RWPE2 (cell line): ENCODE measurements at regions not wholly inside any gene's neighbourhood (a gene's known extent, or its start where the extent isn't known, plus 50 kb on each side); places are given as distances from the start of the nearest gene placed in this dataset.

Experiments
- ATAC-seq: fragments of 200-7000 bp; cut with Tn5 transposase; 3 replicates; pipeline ENCODE4 v1.9.1; 2021; ENCODE audit warnings: low read depth
- DNase-seq: peaks from one replicate; pipeline ENCODE4 v3.0.0-alpha.2; 2020; ENCODE audit warnings: low spot score
- H3K27ac ChIP-seq: fragments of 450-650 bp; 2 replicates; pipeline ENCODE4 v1.5.1; 2017; ENCODE audit warnings: mild to moderate bottlenecking; ENCODE audit not compliant: poor library complexity, severe bottlenecking
- H3K27me3 ChIP-seq: fragments of 250-450 bp; sonication (Bioruptor Pico); 2 replicates; pipeline ENCODE4 v1.5.1; 2021; ENCODE audit warnings: mild to moderate bottlenecking, moderate library complexity; ENCODE audit not compliant: insufficient read depth, poor library complexity, severe bottlenecking
- H3K36me3 ChIP-seq: fragments of 250-450 bp; sonication (Bioruptor Pico); 2 replicates; pipeline ENCODE4 v1.5.1; 2020; ENCODE audit warnings: low read depth, mild to moderate bottlenecking, moderate library complexity
- H3K4me1 ChIP-seq: fragments of 250-450 bp; sonication (Bioruptor Pico); 2 replicates; pipeline ENCODE4 v1.5.1; 2021; ENCODE audit warnings: mild to moderate bottlenecking, moderate library complexity; ENCODE audit not compliant: insufficient read depth, poor library complexity, severe bottlenecking
- H3K4me3 ChIP-seq: fragments of 250-450 bp; sonication (Bioruptor Pico); 2 replicates; pipeline ENCODE4 v1.5.1; 2021; ENCODE audit warnings: mild to moderate bottlenecking, moderate library complexity; ENCODE audit not compliant: severe bottlenecking
- H3K9me3 ChIP-seq: fragments of 250-450 bp; sonication (Bioruptor Pico); 2 replicates; pipeline ENCODE4 v1.5.1; 2021; ENCODE audit warnings: mild to moderate bottlenecking, moderate library complexity; ENCODE audit not compliant: severe bottlenecking
- TF ChIP-seq, protein P1 (sequence below): fragments of 450-650 bp; IDR thresholded peaks from one replicate; pipeline ENCODE4 v1.5.1; 2017; ENCODE audit warnings: mild to moderate bottlenecking, moderate library complexity; ENCODE audit not compliant: poor library complexity, severe bottlenecking

DNA sequence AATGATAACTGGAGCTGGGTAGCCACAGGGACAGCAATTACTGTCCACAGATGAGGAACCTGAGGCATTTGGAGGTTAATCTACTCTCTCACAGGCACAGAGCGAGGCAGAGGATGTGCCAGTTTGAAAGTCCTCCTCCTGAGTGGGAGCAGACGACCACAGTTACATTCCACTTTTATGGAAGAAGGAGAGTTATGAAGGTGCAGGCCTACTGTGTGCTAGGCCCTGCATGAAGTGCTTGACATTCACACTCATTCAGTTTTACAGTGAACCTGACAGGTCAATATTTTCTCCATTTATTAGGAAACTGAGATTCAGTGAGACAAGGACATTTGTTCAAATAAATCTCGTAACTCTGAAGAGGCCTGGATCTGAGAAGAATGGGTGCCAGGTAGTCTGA lies 142.0 kb downstream of the TDRD15 start:
- H3K27me3 ChIP-seq, result no peaks in the 10 kb centered on the region
- DNase-seq (no peak), ATAC-seq (no peak)
- no peaks in the 10 kb centered on the region for H3K9me3 ChIP-seq
- no peak overlapping the region for H3K27ac ChIP-seq
- no peaks in the 10 kb centered on the region for H3K4me1 ChIP-seq
- TF ChIP-seq, protein P1, sequence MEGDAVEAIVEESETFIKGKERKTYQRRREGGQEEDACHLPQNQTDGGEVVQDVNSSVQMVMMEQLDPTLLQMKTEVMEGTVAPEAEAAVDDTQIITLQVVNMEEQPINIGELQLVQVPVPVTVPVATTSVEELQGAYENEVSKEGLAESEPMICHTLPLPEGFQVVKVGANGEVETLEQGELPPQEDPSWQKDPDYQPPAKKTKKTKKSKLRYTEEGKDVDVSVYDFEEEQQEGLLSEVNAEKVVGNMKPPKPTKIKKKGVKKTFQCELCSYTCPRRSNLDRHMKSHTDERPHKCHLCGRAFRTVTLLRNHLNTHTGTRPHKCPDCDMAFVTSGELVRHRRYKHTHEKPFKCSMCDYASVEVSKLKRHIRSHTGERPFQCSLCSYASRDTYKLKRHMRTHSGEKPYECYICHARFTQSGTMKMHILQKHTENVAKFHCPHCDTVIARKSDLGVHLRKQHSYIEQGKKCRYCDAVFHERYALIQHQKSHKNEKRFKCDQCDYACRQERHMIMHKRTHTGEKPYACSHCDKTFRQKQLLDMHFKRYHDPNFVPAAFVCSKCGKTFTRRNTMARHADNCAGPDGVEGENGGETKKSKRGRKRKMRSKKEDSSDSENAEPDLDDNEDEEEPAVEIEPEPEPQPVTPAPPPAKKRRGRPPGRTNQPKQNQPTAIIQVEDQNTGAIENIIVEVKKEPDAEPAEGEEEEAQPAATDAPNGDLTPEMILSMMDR, result no peak
- no peak overlapping the region for H3K4me3 ChIP-seq
- no peaks in the 10 kb centered on the region for H3K36me3 ChIP-seq

DNA sequence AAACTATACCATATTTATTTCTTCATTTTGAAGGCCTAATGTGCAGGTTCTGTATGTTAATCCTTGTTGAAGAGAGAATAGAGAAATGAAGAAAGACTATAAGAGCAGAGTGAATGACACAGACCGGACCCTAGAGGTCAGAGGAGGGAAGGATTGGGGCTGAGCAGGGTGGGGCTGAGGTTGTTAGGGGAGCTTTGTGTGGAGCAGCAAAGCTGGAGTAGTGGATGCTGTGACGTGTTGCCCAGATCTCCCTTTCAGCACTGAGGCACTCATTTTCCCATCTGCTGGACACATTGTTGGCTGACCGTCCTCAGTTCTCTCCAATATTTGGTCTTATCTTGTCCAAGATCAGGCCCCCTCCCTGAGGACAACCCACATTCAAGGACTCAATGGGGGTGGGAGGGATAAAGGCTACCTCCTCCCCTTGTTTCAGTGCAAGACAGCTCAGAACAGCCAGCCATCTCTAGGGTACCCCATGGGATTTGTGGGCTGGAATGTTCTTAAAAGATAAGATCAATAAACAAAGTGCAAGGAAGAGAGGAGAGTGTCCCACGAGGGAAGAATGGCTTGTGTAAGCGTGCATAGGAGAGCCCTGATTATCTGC lies 143.6 kb downstream of the TDRD15 start:
- no peak for ATAC-seq
- Histone ChIP-seq H3K36me3 (no peaks in the 10 kb centered on the region), H3K9me3 (no peaks in the 10 kb centered on the region), H3K4me1 (no peaks in the 10 kb centered on the region), H3K4me3 (no peak overlapping the region), H3K27ac (no peak overlapping the region), H3K27me3 (no peaks in the 10 kb centered on the region)
- DNase-seq, result no peak
- TF ChIP-seq, protein P1, result no peak

DNA sequence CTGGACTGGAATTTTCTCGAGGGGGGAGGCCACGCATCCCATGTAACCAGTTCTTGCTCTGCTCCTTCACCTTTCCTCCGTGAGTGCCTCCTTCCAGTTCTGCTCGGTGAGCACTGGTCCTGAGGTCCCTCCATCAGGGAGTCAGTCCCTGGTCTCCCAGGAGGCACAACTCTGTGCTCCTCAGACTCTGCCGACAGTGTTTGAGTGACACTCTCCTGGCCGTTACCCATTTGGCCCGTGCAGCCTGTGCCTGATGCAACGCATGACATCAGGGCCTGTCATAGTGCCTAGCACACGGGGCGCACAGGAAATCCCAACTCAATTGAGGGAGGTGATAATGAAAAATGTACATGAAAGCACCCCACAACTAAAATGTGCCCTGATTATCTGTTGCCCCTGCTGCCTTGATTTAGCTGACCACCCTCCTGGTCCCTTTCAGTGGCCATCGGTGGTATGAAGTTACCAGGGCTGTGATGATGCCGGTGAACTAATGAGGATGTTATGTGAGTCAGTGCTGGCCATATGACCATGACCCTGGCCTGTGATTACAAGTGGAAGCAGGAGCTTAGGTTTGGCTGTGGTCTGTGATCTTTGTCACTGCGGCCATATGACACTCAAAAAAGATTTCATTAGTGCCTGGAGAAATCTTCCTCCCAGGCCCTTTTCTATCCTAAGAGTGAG lies 144.6 kb downstream of the TDRD15 start:
- DNase-seq (no peak), ATAC-seq (no peak)
- no peaks in the 10 kb centered on the region for H3K36me3 ChIP-seq
- TF ChIP-seq, protein P1, result no peak
- no peaks in the 10 kb centered on the region for H3K4me1 ChIP-seq
- no peak overlapping the region for H3K4me3 ChIP-seq
- H3K27ac ChIP-seq, result no peak overlapping the region
- no peaks in the 10 kb centered on the region for H3K27me3 ChIP-seq
- H3K9me3 ChIP-seq, result no peaks in the 10 kb centered on the region

DNA sequence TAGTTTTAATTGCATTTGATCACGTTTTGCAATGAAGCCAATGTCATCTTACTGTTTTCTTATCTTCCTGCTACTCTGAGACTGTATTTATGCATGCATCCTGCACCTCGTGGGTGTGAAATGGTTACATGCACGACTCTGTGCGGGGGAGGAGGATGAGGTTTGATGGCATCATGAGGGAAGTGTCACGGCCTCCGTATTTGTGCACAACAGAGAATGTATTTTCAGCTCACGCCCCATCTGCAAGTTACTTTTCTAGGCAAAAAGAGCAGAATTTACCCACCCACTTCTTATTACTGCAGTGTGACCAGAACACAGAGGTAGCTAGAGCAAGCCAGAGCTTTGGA lies 145.1 kb downstream of the TDRD15 start:
- Histone ChIP-seq H3K4me1 (no peaks in the 10 kb centered on the region), H3K36me3 (no peaks in the 10 kb centered on the region), H3K9me3 (no peaks in the 10 kb centered on the region), H3K27me3 (no peaks in the 10 kb centered on the region), H3K4me3 (no peak overlapping the region), H3K27ac (no peak overlapping the region)
- ATAC-seq (no peak), DNase-seq (no peak)
- TF ChIP-seq, protein P1, result no peak

DNA sequence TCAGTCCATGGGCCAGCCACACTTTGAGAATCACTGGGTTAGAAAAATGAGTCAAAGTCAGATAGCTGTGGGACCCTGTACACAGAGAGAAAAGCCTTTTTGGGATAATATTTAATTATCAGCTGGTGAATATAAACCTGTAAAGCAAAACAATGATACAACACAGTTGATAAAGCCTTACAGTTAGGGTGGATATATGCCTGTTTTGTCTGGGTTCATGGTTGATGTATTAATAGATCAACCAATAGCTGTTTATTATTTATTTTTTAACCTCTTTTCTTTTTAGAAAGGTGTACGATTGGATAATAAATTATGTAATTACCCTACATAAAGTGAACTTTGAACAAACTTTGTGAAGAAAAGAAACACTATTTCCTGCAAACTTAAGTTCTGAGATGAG lies 145.6 kb downstream of the TDRD15 start:
- no peaks in the 10 kb centered on the region for H3K9me3 ChIP-seq
- H3K4me1 ChIP-seq, result no peaks in the 10 kb centered on the region
- ATAC-seq (no peak), DNase-seq (no peak)
- no peak overlapping the region for H3K27ac ChIP-seq
- no peaks in the 10 kb centered on the region for H3K36me3 ChIP-seq
- no peaks in the 10 kb centered on the region for H3K27me3 ChIP-seq
- TF ChIP-seq, protein P1, result no peak
- H3K4me3 ChIP-seq, result no peak overlapping the region
